ENCODE measurements at regions not wholly inside any gene's neighbourhood (a gene's known extent, or its start where the extent isn't known, plus 50 kb on each side); places are given as distances from the start of the nearest gene placed in this dataset.
"Not testable (repeated sequence)": the region's sequence is repeated elsewhere in the genome, so short reads cannot be mapped to it uniquely, and the experiment has no call there.

GRCh38 chr12:111117017-111117416 lies 196.6 kb upstream of the MYL2 start:
- no peaks in the 10 kb centered on the region for H3K36me3 ChIP-seq
- ATAC-seq (ENCODE audit: insufficient number of reproducible peaks, low FRiP score, low read depth) (no peak), DNase-seq (ENCODE audit: low spot score) (no peak)
- H3K9me3 ChIP-seq = no peaks in the 10 kb centered on the region
- no peak for TF ChIP-seq CTCF (IDR thresholded peaks at IDR 0.05)
- H3K4me1 ChIP-seq (ENCODE audit: control insufficient read depth in 1 of 2, low read depth in 2 of 2) = no peaks in the 10 kb centered on the region
- H3K27ac ChIP-seq = no peak overlapping the region
- no peak overlapping the region for H3K4me3 ChIP-seq
- H3K27me3 ChIP-seq (replicated peaks; ENCODE audit: insufficient read depth) = no peaks in the 10 kb centered on the region

- not testable (repeated sequence) for ATAC-seq (ENCODE audit: insufficient number of reproducible peaks, low FRiP score, low read depth); H3K27me3 ChIP-seq (replicated peaks; ENCODE audit: insufficient read depth); DNase-seq (ENCODE audit: low spot score); H3K27ac ChIP-seq; H3K9me3 ChIP-seq; H3K4me1 ChIP-seq (ENCODE audit: control insufficient read depth in 1 of 2, low read depth in 2 of 2); H3K36me3 ChIP-seq; H3K4me3 ChIP-seq
Observed at GRCh38 chr12:111113313-111113712, 192.9 kb upstream of the MYL2 start.

GRCh38 chr12:111112311-111113098 lies 192.1 kb upstream of the MYL2 start:
- no peak for ATAC-seq (ENCODE audit: insufficient number of reproducible peaks, low FRiP score, low read depth)
- Histone ChIP-seq H3K27ac (no peak overlapping the region), H3K27me3 (replicated peaks; ENCODE audit: insufficient read depth) (no peaks in the 10 kb centered on the region), H3K4me1 (ENCODE audit: control insufficient read depth in 1 of 2, low read depth in 2 of 2) (no peaks in the 10 kb centered on the region), H3K9me3 (no peaks in the 10 kb centered on the region), H3K36me3 (no peaks in the 10 kb centered on the region), H3K4me3 (no peak overlapping the region)
- DNase-seq (ENCODE audit: low spot score) = no peak
- TF ChIP-seq CTCF (IDR thresholded peaks at IDR 0.05) = no peak

- no peaks in the 10 kb centered on the region for H3K4me1 ChIP-seq (ENCODE audit: control insufficient read depth in 1 of 2, low read depth in 2 of 2)
- no peak for DNase-seq (ENCODE audit: low spot score)
- H3K9me3 ChIP-seq = no peaks in the 10 kb centered on the region
Observed at GRCh38 chr12:111111681-111112080, 191.3 kb upstream of the MYL2 start.

GRCh38 chr12:111110556-111110955 lies 190.2 kb upstream of the MYL2 start:
- Histone ChIP-seq H3K27ac (no peak overlapping the region), H3K4me3 (no peak overlapping the region), H3K9me3 (no peaks in the 10 kb centered on the region), H3K4me1 (ENCODE audit: control insufficient read depth in 1 of 2, low read depth in 2 of 2) (no peaks in the 10 kb centered on the region), H3K27me3 (replicated peaks; ENCODE audit: insufficient read depth) (no peaks in the 10 kb centered on the region), H3K36me3 (no peaks in the 10 kb centered on the region)
- ATAC-seq (ENCODE audit: insufficient number of reproducible peaks, low FRiP score, low read depth) = no peak
- no peak for TF ChIP-seq CTCF (IDR thresholded peaks at IDR 0.05)
- DNase-seq (ENCODE audit: low spot score) = no peak

More at GRCh38 chr12:111111681-111112080, 191.3 kb upstream of the MYL2 start:
- ATAC-seq (ENCODE audit: insufficient number of reproducible peaks, low FRiP score, low read depth) = no peak
- no peak for TF ChIP-seq CTCF (IDR thresholded peaks at IDR 0.05)
- Histone ChIP-seq H3K36me3 (no peaks in the 10 kb centered on the region), H3K4me3 (no peak overlapping the region), H3K27me3 (replicated peaks; ENCODE audit: insufficient read depth) (no peaks in the 10 kb centered on the region), H3K27ac (no peak overlapping the region)

- Histone ChIP-seq H3K27me3 (replicated peaks; ENCODE audit: insufficient read depth) (no peaks in the 10 kb centered on the region), H3K4me1 (ENCODE audit: control insufficient read depth in 1 of 2, low read depth in 2 of 2) (no peaks in the 10 kb centered on the region), H3K4me3 (no peak overlapping the region)
Observed at GRCh38 chr12:111108726-111109125, 188.3 kb upstream of the MYL2 start.

More at GRCh38 chr12:111108726-111109125, 188.3 kb upstream of the MYL2 start:
- Histone ChIP-seq H3K9me3 (no peaks in the 10 kb centered on the region), H3K27ac (no peak overlapping the region), H3K36me3 (no peaks in the 10 kb centered on the region)
- DNase-seq (ENCODE audit: low spot score) = no peak
- ATAC-seq (ENCODE audit: insufficient number of reproducible peaks, low FRiP score, low read depth) = no peak
- TF ChIP-seq CTCF (IDR thresholded peaks at IDR 0.05) = no peak

Measured in thoracic aorta (tissue), 2 donors.